HUES64 (cell line): ENCODE measurements at regions not wholly inside any gene's neighbourhood (a gene's known extent, or its start where the extent isn't known, plus 50 kb on each side); places are given as distances from the start of the nearest gene placed in this dataset.

Source experiments
- H3K27ac ChIP-seq: 2 replicates; pipeline ENCODE4 v1.7.0; 2013; ENCODE audit warnings: low read depth, low read length, inconsistent platforms
- H3K27me3 ChIP-seq: 2 replicates; pipeline ENCODE4 v1.6.1; 2013; ENCODE audit warnings: mild to moderate bottlenecking, low read length; ENCODE audit not compliant: insufficient read depth
- H3K36me3 ChIP-seq: 2 replicates; pipeline ENCODE4 v1.6.1; 2013; ENCODE audit warnings: mild to moderate bottlenecking, low read length; ENCODE audit not compliant: insufficient read depth
- H3K4me1 ChIP-seq: 2 replicates; pipeline ENCODE4 v1.6.1; 2013; ENCODE audit warnings: mild to moderate bottlenecking, low read length, moderate library complexity; ENCODE audit not compliant: insufficient read depth
- H3K4me3 ChIP-seq: 2 replicates; pipeline ENCODE4 v1.5.1; 2013; ENCODE audit warnings: mild to moderate bottlenecking, low read length, moderate library complexity
- H3K9ac ChIP-seq: 2 replicates; pipeline ENCODE4 v1.6.1; 2013; ENCODE audit warnings: mild to moderate bottlenecking, low read depth, low read length
- H3K9me3 ChIP-seq: 2 replicates; pipeline ENCODE4 v1.6.1; 2013; ENCODE audit warnings: low read depth, low read length; ENCODE audit not compliant: insufficient read depth
- WGBS: fragments of 150-250, 120-280 bp; methylation state at CpG from one replicate; pipeline ENCODE4 v1.1.7; 2013; ENCODE audit warnings: missing lambda C conversion rate; 5-methylcytosine and 5-hydroxymethylcytosine counted together

DNA sequence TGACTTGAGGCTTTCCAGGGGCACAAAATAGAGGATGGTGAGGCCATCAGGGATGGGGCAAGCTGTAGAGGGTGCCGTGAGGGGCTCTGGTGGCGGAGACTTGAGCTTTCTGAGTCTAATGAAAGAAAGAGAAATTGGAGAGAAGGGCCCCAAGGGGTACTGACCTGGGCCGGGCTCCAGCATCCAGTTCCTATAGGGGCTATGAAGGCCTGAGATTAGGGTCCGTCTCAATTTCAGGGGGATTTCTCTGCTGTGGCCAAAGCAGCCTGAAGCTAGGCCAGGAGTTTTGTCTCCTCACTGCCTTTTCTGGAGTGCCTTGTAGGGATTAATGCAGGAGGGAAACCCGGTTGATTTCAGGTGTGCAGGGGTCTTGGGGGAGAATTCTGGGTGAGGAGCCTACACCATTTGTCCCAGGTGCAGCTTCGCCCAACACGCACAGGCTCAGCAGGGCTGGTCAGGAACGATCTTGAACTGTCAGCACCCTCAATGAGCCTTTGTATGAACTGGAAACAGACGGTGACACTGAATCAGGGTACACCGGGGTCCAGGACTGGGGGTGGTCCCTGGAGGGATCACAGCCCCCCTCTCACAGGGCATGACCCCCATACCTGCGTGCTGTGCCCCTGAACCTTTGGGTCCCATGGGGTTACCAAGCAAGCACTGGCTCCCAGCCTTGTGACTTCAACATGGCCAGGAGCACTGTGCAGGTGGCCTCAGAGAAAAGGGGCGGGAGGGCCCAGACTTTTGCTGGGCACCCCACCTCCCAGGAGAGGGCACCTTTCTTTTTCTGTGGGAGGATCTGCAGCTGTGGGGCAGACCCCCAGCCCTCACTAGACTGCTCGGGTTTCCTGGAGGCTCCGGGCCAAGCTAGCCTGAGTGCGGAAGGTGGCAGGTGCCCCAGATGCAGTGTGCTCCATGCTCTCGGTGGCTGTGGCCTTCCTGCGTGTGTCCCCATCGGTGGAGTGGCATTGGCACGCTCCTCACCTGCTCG lies 122.9 kb upstream of the RET start:
- Histone ChIP-seq H3K4me3 (no peak overlapping the region), H3K9ac (no peak overlapping the region)
- WGBS, result 91% methylated on average over 20 of the region's 20 CpGs

DNA sequence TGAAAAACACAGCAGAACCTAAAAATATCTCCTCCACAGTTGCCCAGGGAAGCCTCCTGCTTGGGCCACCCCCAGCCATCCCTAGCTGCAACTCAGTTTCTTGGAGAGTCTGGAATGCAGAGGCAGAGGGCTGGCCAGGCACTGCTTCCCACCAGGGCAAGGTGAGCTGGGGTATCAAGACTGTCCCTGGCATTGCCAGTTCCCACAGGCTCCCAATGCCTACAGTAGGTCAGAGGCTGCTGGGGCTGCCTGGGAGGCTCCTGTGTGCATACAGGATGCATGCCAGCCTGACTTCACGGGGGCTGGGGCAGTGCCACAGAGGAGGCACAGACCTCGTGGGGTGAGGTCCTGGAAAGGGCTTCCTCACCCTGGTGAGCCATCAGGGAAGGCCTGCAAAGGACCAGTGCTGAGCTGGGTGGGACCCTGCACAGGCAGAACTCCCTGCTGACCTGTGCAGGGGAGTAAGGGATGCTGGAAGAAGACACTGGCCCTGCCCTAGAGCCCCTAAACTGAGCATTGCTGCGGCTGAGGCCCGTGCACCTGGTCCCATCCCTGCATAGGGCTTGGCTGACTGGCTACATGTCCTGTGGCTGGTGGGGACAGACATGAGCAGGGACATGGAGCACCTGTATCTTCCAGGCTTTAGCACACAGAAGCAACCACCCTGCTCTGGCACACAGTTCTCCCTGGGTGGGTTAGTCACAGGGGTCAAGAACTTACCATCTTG lies 121.9 kb upstream of the RET start:
- H3K4me1 ChIP-seq, result peaks cover 7% of the 10 kb centered on the region
- H3K9ac ChIP-seq, result no peak overlapping the region
- no peak overlapping the region for H3K4me3 ChIP-seq
- no peaks in the 10 kb centered on the region for H3K36me3 ChIP-seq
- peaks cover 3% of the 10 kb centered on the region; the same call in 1 of the 2 replicates for H3K9me3 ChIP-seq
- H3K27ac ChIP-seq, result no peak overlapping the region
- 89% methylated on average over 4 of the region's 4 CpGs for WGBS
- H3K27me3 ChIP-seq, result peaks cover 4% of the 10 kb centered on the region; the same call in 1 of the 2 replicates

More for the DNA sequence above, 122.9 kb upstream of the RET start:
- Histone ChIP-seq H3K27me3 (peaks cover 4% of the 10 kb centered on the region; the same call in 1 of the 2 replicates), H3K36me3 (no peaks in the 10 kb centered on the region), H3K9me3 (no peaks in the 10 kb centered on the region), H3K4me1 (peaks cover 7% of the 10 kb centered on the region), H3K27ac (no peak overlapping the region)

DNA sequence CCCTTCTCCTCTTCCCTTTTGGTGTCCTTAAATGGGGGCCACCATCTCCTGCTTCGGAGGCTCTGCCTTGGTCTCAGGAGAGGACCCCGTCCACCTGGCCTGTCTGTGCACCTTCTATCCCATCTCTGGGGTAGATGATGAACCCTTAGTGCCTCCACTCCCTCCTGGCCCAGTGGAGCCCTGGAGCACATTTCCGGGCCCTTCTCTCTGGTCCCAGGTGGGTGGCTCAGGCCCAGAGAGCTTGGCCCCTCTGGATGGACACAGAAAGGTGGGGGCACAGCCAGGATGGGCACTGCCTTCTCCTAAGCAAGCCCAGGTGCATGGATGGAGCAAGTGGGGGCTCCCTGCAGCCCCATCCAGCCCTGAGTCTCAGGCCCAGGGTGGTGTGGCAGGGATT lies 121.4 kb upstream of the RET start:
- H3K27ac ChIP-seq, result no peak overlapping the region
- peaks cover 7% of the 10 kb centered on the region for H3K4me1 ChIP-seq
- no peak overlapping the region for H3K9ac ChIP-seq
- H3K4me3 ChIP-seq, result no peak overlapping the region
- peaks cover 4% of the 10 kb centered on the region; the same call in 1 of the 2 replicates for H3K27me3 ChIP-seq
- WGBS, result 92% methylated on average over 3 of the region's 3 CpGs
- no peaks in the 10 kb centered on the region for H3K36me3 ChIP-seq
- H3K9me3 ChIP-seq, result peaks cover 6% of the 10 kb centered on the region; the same call in 1 of the 2 replicates

DNA sequence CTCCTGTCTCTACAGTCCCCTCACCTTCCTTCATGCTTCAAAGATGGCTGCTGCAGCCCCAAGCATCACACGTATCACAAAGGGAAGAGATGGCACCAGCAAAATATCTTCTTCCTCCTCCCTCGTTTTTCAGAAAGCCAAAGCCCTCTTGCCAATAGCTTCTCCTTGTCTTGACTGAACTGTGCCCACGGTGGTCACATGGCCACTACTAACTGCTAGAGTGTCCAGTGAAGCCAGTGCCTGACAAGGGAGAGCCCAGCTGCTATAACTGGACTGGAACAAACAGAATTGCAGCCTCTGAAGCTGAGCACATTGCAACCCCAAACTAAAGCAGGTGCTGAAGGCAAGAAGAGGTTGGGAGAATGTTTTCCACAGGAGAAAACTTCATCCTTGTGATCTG lies 120.8 kb upstream of the RET start:
- H3K27me3 ChIP-seq, result peaks cover 4% of the 10 kb centered on the region; the same call in 1 of the 2 replicates
- no peaks in the 10 kb centered on the region for H3K36me3 ChIP-seq
- no peak overlapping the region for H3K9ac ChIP-seq
- H3K4me1 ChIP-seq, result peaks cover 7% of the 10 kb centered on the region
- peaks cover 6% of the 10 kb centered on the region; the same call in 1 of the 2 replicates for H3K9me3 ChIP-seq
- WGBS, result 87% methylated on average over 3 of the region's 3 CpGs
- H3K27ac ChIP-seq, result no peak overlapping the region
- H3K4me3 ChIP-seq, result no peak overlapping the region

DNA sequence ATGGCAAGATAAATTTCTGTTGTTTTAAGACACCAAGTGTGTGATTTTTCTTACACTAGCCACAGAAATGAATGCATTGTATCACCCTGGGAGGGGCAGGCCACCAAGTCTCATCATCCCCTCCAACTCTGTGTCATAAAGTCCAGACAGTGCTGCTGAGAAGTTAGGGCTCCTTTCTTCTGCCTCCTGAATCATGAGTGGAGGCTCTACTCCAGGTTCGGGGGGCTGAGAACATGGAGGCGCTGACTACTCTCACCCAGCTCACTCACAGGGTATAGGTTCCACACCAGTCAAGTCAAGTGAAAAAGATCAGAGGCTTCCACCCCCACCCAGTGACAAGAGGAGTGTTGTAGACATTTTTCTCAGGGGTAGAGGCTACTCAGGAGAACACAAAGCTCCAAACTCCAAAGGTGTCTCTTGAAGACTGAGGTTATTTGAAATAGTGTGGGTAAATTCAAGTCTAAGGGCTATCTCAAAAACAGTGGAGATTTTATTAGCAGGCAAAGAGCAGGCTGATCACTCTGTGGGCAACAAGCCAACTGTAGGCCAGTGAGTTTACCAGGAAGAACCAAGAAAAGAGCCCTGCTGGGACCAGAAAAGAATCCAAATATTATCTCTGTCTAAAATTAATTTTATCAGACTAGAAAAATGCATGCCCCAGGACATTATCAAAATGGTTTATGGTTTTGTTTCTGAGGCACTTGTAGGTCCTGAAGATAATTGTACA lies 118.6 kb upstream of the RET start:
- H3K4me3 ChIP-seq, result no peak overlapping the region
- H3K4me1 ChIP-seq, result no peaks in the 10 kb centered on the region
- WGBS, result 100% methylated on average over 2 of the region's 2 CpGs
- no peak overlapping the region for H3K9ac ChIP-seq
- no peak overlapping the region for H3K27ac ChIP-seq
- H3K9me3 ChIP-seq, result peaks cover 6% of the 10 kb centered on the region; the same call in 1 of the 2 replicates
- H3K36me3 ChIP-seq, result no peaks in the 10 kb centered on the region
- no peaks in the 10 kb centered on the region for H3K27me3 ChIP-seq

DNA sequence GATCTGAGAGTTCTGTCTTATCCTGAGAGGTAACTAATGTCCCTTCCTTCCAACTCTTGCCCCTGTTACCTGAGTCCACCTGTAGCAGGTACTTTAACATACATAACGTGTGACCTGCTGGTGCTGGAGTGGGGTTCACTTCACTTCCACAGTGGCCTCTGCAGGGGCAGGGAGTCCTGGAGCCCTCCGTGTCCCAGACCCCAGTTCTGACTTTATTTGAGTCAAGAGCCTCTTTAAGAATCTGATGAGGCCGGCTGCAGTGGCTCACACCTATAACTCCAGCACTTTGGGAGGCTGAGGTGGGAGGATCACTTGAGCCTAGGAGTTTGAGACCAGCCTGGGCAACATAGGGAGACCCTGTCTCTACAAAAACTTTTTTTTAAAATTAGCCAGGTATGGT lies 117.0 kb upstream of the RET start:
- no peak overlapping the region for H3K4me3 ChIP-seq
- H3K9ac ChIP-seq, result no peak overlapping the region
- H3K27me3 ChIP-seq, result no peaks in the 10 kb centered on the region
- no peak overlapping the region for H3K27ac ChIP-seq
- WGBS, result 96% methylated on average over 3 of the region's 3 CpGs
- H3K9me3 ChIP-seq, result peaks cover 6% of the 10 kb centered on the region; the same call in 1 of the 2 replicates
- H3K36me3 ChIP-seq, result no peaks in the 10 kb centered on the region
- H3K4me1 ChIP-seq, result no peaks in the 10 kb centered on the region

DNA sequence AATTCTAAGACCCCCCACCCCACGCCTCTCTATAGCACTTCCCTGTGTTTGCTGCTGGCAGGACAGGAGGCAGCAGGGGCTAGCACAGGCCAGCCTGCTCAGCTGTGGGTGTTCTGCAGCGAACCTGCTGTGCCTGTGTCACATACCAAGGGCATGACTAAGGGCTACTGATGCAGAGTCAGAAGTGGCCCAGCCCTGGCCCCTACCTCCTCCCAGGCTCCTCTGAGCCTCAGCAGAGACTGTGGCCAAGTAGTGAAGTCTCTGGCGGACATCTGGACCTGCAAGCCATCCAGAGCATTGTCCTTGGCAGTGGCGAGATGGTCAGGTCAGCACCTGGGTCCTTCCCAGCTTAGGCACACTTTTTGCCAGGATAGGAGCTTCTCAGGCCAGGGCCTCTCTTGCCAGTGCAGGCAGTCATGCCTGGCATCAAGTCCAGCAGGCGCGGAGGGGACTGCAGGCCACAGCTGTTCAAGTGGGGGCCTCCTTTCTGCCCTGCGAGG lies 116.3 kb upstream of the RET start:
- Histone ChIP-seq H3K9ac (no peak overlapping the region), H3K4me3 (no peak overlapping the region), H3K36me3 (no peaks in the 10 kb centered on the region), H3K27ac (no peak overlapping the region), H3K9me3 (peaks cover 6% of the 10 kb centered on the region; the same call in 1 of the 2 replicates), H3K4me1 (no peaks in the 10 kb centered on the region), H3K27me3 (no peaks in the 10 kb centered on the region)
- WGBS, result 87% methylated on average over 7 of the region's 7 CpGs

DNA sequence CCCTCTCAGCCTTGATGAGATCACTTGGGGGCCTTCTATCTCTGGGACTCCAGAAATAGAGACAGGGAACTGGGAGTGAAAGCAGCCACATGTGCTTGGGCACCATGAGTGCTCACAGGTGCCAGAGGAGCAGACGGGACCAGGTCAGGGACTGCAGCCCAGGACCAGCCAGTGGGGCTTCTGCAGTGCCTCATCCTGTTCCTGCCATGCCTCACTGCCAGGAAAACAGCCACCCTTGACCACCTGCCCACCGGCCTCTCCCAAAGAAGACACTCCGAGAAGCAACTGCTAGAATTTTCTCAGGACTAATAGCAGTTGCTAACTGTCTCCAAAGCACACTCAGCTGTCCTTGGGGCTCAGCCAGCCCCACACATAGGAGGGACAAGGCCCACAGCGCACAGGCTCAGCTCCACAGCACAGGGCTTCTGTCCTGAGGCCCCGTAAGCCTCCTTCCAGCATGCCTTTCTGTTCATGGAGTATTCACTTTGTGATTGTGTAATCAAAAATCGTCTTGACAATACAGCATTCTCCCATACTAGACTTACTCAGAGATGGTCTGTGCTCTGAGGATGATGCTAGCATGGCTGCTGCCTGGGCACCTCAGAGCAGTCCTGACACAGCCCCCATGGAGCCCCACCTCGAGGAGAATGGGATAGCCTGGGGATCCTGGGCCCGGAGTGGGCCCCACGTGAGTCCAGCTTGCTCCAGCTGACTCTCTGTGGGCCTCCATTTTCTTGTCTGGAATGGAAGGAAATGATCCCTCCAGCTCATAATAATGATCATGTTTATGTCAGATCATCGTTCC lies 115.7 kb upstream of the RET start:
- H3K4me1 ChIP-seq, result no peaks in the 10 kb centered on the region
- H3K27ac ChIP-seq, result no peak overlapping the region
- WGBS, result 94% methylated on average over 10 of the region's 10 CpGs
- H3K36me3 ChIP-seq, result no peaks in the 10 kb centered on the region
- H3K9ac ChIP-seq, result no peak overlapping the region
- no peaks in the 10 kb centered on the region for H3K27me3 ChIP-seq
- H3K4me3 ChIP-seq, result no peak overlapping the region
- H3K9me3 ChIP-seq, result peaks cover 6% of the 10 kb centered on the region; the same call in 1 of the 2 replicates

DNA sequence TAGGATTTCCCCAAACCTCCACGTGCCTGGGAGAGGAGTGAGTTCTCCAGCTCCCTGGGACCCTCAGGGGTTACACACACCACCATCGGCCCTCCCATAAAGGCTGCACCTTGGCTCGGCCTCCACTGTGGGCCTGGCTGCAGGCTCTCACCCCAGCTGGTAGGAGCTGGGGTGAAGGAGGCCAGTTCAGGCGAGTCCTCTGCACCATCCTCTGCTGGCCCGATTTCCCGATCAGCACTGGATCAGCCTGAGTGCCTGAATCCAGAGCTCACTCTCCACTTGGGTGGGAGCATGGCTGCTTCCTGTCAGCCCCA lies 115.1 kb upstream of the RET start:
- 89% methylated on average over 6 of the region's 6 CpGs for whole genome bisulfite sequencing
- no peaks in the 10 kb centered on the region for H3K4me1 ChIP-seq
- no peak overlapping the region for H3K9ac ChIP-seq
- H3K4me3 ChIP-seq, result no peak overlapping the region
- H3K27ac ChIP-seq, result no peak overlapping the region
- peaks cover 6% of the 10 kb centered on the region; the same call in 1 of the 2 replicates for H3K9me3 ChIP-seq
- H3K36me3 ChIP-seq, result no peaks in the 10 kb centered on the region
- no peaks in the 10 kb centered on the region for H3K27me3 ChIP-seq
